Mammary epithelial cell (primary cell): ENCODE measurements at regions not wholly inside any gene's neighbourhood (a gene's known extent, or its start where the extent isn't known, plus 50 kb on each side); places are given as distances from the start of the nearest gene placed in this dataset.

Experiments
- CTCF ChIP-seq, 2 donors: IDR thresholded peaks in 1 of 2; conservative IDR thresholded peaks in 1 of 2; 2 replicates each; pipeline ENCODE4 v1.5.1; 2011 to 2012; ENCODE audit warnings: inconsistent platforms in 2 of 2, low read length in 2 of 2, mild to moderate bottlenecking in 2 of 2, control low read depth in 1 of 2, low read depth in 1 of 2; ENCODE audit not compliant: insufficient read depth in 1 of 2; ENCODE audit errors: extremely low read depth in 1 of 2
- EZH2 ChIP-seq: IDR thresholded peaks from 2 replicates; pipeline ENCODE4 v1.6.1; 2012; ENCODE audit warnings: low read length, inconsistent platforms, borderline replicate concordance

GRCh38 chr13:80718970-80719369 is 378.0 kb upstream of the SPRY2 start:
- TF ChIP-seq CTCF (conservative IDR thresholded peaks at IDR 0.05 in 1 of 2, IDR thresholded peaks at IDR 0.05 in 1 of 2; ENCODE audit: extremely low read depth in 1 of 2, insufficient read depth in 1 of 2, low read depth in 1 of 2, low read length in 2 of 2) (no peak), EZH2 (no peak)
